ENCODE measurements at regions not wholly inside any gene's neighbourhood (a gene's known extent, or its start where the extent isn't known, plus 50 kb on each side); places are given as distances from the start of the nearest gene placed in this dataset.

DNA sequence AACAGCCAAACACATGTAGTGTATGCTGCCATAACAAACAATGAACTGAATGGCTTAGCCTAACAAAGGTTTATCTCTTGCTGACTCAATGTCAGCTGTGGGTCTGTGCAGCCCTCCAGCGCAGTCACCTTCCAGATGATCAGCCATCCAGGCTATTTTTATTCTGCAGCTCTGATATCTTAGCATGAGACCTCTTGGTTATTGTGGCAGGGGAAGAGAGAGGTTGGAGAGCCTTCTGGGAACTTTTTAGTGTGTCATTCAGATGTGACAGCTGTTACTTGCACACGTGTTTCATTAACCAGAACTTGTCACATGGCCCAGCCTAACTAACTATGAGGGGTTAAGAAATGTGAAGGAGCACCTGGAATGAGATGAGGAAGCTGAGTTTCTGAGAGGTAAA, 202.5 kb downstream of the DHX35 start:
- H3K4me1 ChIP-seq, result no peaks in the 10 kb centered on the region
- TF ChIP-seq, protein P1, sequence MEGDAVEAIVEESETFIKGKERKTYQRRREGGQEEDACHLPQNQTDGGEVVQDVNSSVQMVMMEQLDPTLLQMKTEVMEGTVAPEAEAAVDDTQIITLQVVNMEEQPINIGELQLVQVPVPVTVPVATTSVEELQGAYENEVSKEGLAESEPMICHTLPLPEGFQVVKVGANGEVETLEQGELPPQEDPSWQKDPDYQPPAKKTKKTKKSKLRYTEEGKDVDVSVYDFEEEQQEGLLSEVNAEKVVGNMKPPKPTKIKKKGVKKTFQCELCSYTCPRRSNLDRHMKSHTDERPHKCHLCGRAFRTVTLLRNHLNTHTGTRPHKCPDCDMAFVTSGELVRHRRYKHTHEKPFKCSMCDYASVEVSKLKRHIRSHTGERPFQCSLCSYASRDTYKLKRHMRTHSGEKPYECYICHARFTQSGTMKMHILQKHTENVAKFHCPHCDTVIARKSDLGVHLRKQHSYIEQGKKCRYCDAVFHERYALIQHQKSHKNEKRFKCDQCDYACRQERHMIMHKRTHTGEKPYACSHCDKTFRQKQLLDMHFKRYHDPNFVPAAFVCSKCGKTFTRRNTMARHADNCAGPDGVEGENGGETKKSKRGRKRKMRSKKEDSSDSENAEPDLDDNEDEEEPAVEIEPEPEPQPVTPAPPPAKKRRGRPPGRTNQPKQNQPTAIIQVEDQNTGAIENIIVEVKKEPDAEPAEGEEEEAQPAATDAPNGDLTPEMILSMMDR (IDR thresholded peaks at IDR 0.05), result no peak
- TF ChIP-seq POLR2A (IDR thresholded peaks at IDR 0.05), result no peak
- no peak overlapping the region for H3K4me3 ChIP-seq
- ATAC-seq (no peak), DNase-seq (no peak)
- H3K27ac ChIP-seq, result no peak overlapping the region
- 30 to 39% methylated on average over 2 of the region's 2 CpGs for WGBS, 2 donors
- intact Hi-C loops (cut with DNase I), result no loop called here
- no peaks in the 10 kb centered on the region for H3K36me3 ChIP-seq (replicated peaks in 1 of 2; ENCODE audit: insufficient read depth in 1 of 2, low read depth in 2 of 2)
- no peaks in the 10 kb centered on the region for H3K9me3 ChIP-seq
- H3K27me3 ChIP-seq, result no peaks in the 10 kb centered on the region

DNA sequence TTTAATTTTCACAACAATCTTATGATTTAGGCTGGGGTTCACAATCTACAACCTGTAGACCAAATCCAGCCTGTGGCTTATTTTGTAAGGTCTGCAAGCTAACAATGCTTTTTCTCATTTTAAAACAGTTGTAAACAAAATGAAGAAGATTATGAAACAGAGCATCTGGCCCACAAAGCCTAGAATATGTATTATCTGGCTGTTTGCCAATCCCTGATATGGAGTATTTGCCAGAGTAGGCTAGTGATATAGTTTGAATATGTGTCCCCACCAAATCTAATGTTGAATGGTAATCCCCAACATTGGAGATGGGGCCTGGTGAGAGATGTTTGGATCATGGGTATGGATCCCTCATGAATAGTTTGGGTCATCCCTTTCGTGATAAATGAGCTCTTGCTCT, 201.8 kb downstream of the DHX35 start:
- Histone ChIP-seq H3K4me1 (no peaks in the 10 kb centered on the region), H3K27me3 (no peaks in the 10 kb centered on the region), H3K36me3 (replicated peaks in 1 of 2; ENCODE audit: insufficient read depth in 1 of 2, low read depth in 2 of 2) (no peaks in the 10 kb centered on the region), H3K4me3 (no peak overlapping the region), H3K27ac (no peak overlapping the region), H3K9me3 (no peaks in the 10 kb centered on the region)
- intact Hi-C loops (cut with DNase I), result no loop called here
- 70 to 88% methylated on average over 1 of the region's 1 CpG for WGBS, 2 donors
- TF ChIP-seq, protein P1 (IDR thresholded peaks at IDR 0.05), result no peak
- TF ChIP-seq POLR2A (IDR thresholded peaks at IDR 0.05), result no peak
- no peak for DNase-seq
- no peak for ATAC-seq

DNA sequence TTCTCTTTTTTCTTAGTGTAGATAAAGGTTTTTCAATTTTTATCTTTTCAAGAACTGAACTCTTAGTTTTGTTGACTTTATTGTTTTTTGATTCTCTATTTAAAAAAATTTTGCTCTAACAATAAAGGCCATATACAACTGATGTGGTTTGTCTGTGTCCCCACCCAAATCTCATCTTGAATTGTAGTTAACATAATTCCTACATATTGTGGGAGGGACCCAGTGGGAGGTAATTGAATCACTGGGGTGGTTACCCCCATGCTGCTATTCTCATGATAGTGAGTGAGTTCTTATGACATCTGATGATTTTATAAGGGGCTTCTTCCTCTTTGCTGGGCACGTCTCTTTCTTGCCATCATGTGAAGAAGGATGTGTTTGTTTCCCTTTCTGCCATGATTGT, 199.8 kb downstream of the DHX35 start:
- Histone ChIP-seq H3K36me3 (replicated peaks in 1 of 2; ENCODE audit: insufficient read depth in 1 of 2, low read depth in 2 of 2) (no peaks in the 10 kb centered on the region), H3K4me1 (no peaks in the 10 kb centered on the region), H3K9me3 (no peaks in the 10 kb centered on the region), H3K27me3 (no peaks in the 10 kb centered on the region), H3K4me3 (no peak overlapping the region), H3K27ac (no peak overlapping the region)
- TF ChIP-seq POLR2A (IDR thresholded peaks at IDR 0.05), result no peak
- TF ChIP-seq, protein P1 (IDR thresholded peaks at IDR 0.05), result no peak
- ATAC-seq, result no peak
- DNase-seq, result no peak
- intact Hi-C loops (cut with DNase I), result no loop called here
- WGBS, 2 donors, result 29 to 55% methylated on average over 1 of the region's 1 CpG

DNA sequence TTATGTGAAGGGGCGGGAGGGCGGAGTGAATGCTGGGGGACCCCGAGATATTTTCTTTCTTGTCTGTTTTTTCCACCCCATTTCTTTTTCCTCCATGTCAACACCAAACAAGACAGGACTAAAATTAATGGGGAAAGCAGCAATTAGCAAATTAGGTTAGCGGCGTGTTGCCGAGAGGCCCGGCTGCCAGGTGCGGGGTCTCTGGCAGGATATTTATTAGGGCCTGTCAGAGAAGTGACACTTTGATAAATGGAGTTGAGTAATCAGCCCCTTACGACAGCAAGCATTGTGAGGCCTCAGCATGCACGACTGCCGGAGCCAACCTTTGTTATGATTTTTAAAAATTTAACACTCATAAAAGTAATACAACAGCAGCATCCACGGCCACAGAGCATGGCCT, 193.8 kb downstream of the DHX35 start:
- Histone ChIP-seq H3K9me3 (no peaks in the 10 kb centered on the region), H3K36me3 (replicated peaks in 1 of 2; ENCODE audit: insufficient read depth in 1 of 2, low read depth in 2 of 2) (no peaks in the 10 kb centered on the region), H3K27ac (no peak overlapping the region), H3K4me3 (no peak overlapping the region), H3K4me1 (no peaks in the 10 kb centered on the region), H3K27me3 (no peaks in the 10 kb centered on the region)
- TF ChIP-seq, protein P1 (IDR thresholded peaks at IDR 0.05), result no peak
- TF ChIP-seq POLR2A (IDR thresholded peaks at IDR 0.05), result no peak
- intact Hi-C loops (cut with DNase I), result no loop called here
- ATAC-seq (no peak), DNase-seq (no peak)
- WGBS, 2 donors, result 22 to 28% methylated on average over 12 of the region's 12 CpGs

DNA sequence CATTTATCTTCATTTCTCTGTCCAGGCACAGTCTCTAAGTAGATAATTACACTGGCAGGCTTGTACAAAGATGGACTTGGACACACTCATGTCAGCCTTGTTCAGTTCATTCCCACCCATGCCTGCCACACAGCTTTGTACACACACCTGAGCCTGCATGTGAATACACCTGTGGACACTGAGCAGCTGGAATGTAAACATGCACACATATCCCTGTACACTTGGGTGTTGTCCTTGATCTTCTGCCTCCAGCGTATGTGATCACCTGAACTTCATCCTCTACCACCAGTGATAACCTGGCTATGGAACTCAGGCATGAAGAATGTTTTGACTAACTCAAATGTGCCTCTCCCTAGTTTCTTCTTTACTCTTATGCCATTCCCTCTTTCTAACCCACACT, 190.6 kb downstream of the DHX35 start:
- ATAC-seq, result no peak
- no peaks in the 10 kb centered on the region for H3K36me3 ChIP-seq (replicated peaks in 1 of 2; ENCODE audit: insufficient read depth in 1 of 2, low read depth in 2 of 2)
- 45 to 54% methylated on average over 1 of the region's 1 CpG for WGBS, 2 donors

More for the DNA sequence above, 190.6 kb downstream of the DHX35 start:
- Histone ChIP-seq H3K27me3 (no peaks in the 10 kb centered on the region), H3K9me3 (no peaks in the 10 kb centered on the region), H3K4me1 (no peaks in the 10 kb centered on the region), H3K27ac (no peak overlapping the region), H3K4me3 (no peak overlapping the region)
- TF ChIP-seq POLR2A (IDR thresholded peaks at IDR 0.05), result no peak
- TF ChIP-seq, protein P1 (IDR thresholded peaks at IDR 0.05), result no peak
- no peak for DNase-seq
- intact Hi-C loops (cut with DNase I), result no loop called here

All from body of pancreas (tissue), 4 donors.